ENCODE measurements at regions not wholly inside any gene's neighbourhood (a gene's known extent, or its start where the extent isn't known, plus 50 kb on each side); places are given as distances from the start of the nearest gene placed in this dataset.

DNA sequence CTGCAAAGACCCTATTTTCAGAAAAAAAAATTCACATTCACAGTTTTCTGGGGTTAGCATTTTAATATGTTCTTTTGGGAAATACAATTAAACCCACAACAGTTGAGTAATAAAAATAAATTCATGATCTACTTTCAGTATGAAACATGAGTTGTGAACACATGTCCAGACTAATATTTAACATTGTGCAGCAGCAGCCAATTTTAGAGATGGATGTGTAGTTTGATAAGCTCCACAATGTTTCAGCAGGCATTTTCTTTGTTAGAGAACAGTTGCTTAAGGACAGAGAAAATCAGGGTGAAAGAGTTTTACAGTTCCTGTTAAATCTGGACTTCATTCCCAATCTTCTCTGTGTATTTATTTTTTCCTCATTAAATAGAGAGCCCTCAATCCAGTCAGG lies 519.5 kb downstream of the PIK3C3 start:
- TF ChIP-seq POLR2A (IDR thresholded peaks at IDR 0.05) = no peak
- TF ChIP-seq EP300 (IDR thresholded peaks at IDR 0.05) = no peak
- no peak for TF ChIP-seq CTCF (IDR thresholded peaks at IDR 0.05)
- TF ChIP-seq POLR2AphosphoS5 (IDR thresholded peaks at IDR 0.05) = no peak
- DNase-seq (no peak), ATAC-seq (ENCODE audit: low FRiP score in 2 of 2) (no peak)
- H3K27ac ChIP-seq = no peak overlapping the region
- H3K4me1 ChIP-seq = no peaks in the 10 kb centered on the region
- H3K36me3 ChIP-seq = no peaks in the 10 kb centered on the region
- no peaks in the 10 kb centered on the region for H3K27me3 ChIP-seq
- H3K9me3 ChIP-seq = no peaks in the 10 kb centered on the region
- H3K4me3 ChIP-seq = no peak overlapping the region

DNA sequence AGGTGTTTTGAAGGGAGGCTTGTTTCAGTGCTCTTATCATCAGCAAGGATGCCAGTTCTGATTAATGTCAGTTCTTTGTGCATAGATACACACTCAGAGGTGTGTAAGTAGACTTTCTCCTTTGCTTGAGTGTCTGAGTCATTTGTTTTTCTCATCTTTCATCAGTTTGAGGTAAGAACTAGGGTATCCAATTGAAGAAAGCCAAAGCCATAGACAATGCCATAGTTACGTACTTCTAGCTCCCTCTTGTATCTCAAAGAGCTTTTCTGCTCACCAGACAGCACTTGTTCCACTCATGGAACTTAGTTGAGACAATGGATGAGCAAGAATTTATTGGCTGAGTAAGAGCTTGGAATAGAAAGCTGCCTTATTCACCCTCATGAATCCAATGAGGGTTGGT lies 520.1 kb downstream of the PIK3C3 start:
- Histone ChIP-seq H3K27ac (no peak overlapping the region), H3K36me3 (no peaks in the 10 kb centered on the region), H3K4me1 (no peaks in the 10 kb centered on the region), H3K9me3 (no peaks in the 10 kb centered on the region), H3K4me3 (no peak overlapping the region), H3K27me3 (no peaks in the 10 kb centered on the region)
- ATAC-seq (ENCODE audit: low FRiP score in 2 of 2) = no peak
- no peak for DNase-seq
- WGBS, 2 donors = 47 to 56% methylated on average over 1 of the region's 1 CpG
- TF ChIP-seq POLR2AphosphoS5 (IDR thresholded peaks at IDR 0.05) = no peak
- no peak for TF ChIP-seq POLR2A (IDR thresholded peaks at IDR 0.05)
- TF ChIP-seq EP300 (IDR thresholded peaks at IDR 0.05) = no peak
- TF ChIP-seq CTCF (IDR thresholded peaks at IDR 0.05) = no peak

GRCh38 chr18:42477267-42477666 lies 522.2 kb downstream of the PIK3C3 start:
- Histone ChIP-seq H3K4me3 (no peak overlapping the region), H3K27ac (no peak overlapping the region), H3K36me3 (no peaks in the 10 kb centered on the region), H3K27me3 (no peaks in the 10 kb centered on the region), H3K9me3 (no peaks in the 10 kb centered on the region), H3K4me1 (no peaks in the 10 kb centered on the region)
- TF ChIP-seq EP300 (IDR thresholded peaks at IDR 0.05) (no peak), POLR2AphosphoS5 (IDR thresholded peaks at IDR 0.05) (no peak), POLR2A (IDR thresholded peaks at IDR 0.05) (no peak), CTCF (IDR thresholded peaks at IDR 0.05) (no peak)
- DNase-seq = no peak
- ATAC-seq (ENCODE audit: low FRiP score in 2 of 2) = no peak

DNA sequence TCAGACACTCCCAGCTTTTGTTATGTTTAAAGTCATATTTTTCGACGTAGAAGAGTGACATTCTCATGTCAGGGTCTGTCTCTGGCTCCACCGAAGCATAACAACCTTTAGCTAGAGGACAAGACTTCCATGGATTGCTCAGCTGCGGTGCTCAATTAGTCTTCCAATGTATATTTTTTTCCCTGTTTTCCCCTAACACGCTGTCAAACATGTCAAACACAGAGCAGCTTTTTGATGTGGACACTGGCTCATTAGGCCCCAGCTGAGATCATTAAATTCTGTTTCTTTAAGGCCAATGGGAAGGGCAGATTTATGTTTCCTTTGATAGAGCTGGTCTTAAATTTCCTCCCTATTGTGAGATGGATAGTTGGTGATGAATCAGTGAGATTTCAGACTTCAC lies 525.4 kb downstream of the PIK3C3 start:
- Histone ChIP-seq H3K9me3 (peaks cover 0 to 2% (median 0%) of the 10 kb centered on the region in 4 donors), H3K4me1 (no peaks in the 10 kb centered on the region), H3K27ac (no peak overlapping the region), H3K4me3 (no peak overlapping the region), H3K36me3 (no peaks in the 10 kb centered on the region), H3K27me3 (no peaks in the 10 kb centered on the region)
- 57 to 61% methylated on average over 5 of the region's 5 CpGs for WGBS, 2 donors
- ATAC-seq (ENCODE audit: low FRiP score in 2 of 2) (no peak), DNase-seq (no peak)
- no peak for TF ChIP-seq EP300 (IDR thresholded peaks at IDR 0.05)
- no peak for TF ChIP-seq CTCF (IDR thresholded peaks at IDR 0.05)
- no peak for TF ChIP-seq POLR2AphosphoS5 (IDR thresholded peaks at IDR 0.05)
- no peak for TF ChIP-seq POLR2A (IDR thresholded peaks at IDR 0.05)

GRCh38 chr18:42484648-42485047 lies 529.6 kb downstream of the PIK3C3 start:
- no peak for DNase-seq

More at GRCh38 chr18:42484648-42485047, 529.6 kb downstream of the PIK3C3 start:
- no peak overlapping the region for H3K4me3 ChIP-seq
- no peaks in the 10 kb centered on the region for H3K4me1 ChIP-seq
- H3K36me3 ChIP-seq = no peaks in the 10 kb centered on the region
- peaks cover 0 to 7% (median 0%) of the 10 kb centered on the region in 4 donors for H3K9me3 ChIP-seq
- H3K27ac ChIP-seq = no peak overlapping the region
- no peaks in the 10 kb centered on the region for H3K27me3 ChIP-seq
- ATAC-seq (ENCODE audit: low FRiP score in 2 of 2) = no peak
- TF ChIP-seq POLR2AphosphoS5 (IDR thresholded peaks at IDR 0.05) = no peak
- TF ChIP-seq POLR2A (IDR thresholded peaks at IDR 0.05) = no peak
- TF ChIP-seq CTCF (IDR thresholded peaks at IDR 0.05) = no peak
- TF ChIP-seq EP300 (IDR thresholded peaks at IDR 0.05) = no peak

Measured in upper lobe of left lung (tissue), 6 donors.